ENCODE measurements at regions not wholly inside any gene's neighbourhood (a gene's known extent, or its start where the extent isn't known, plus 50 kb on each side); places are given as distances from the start of the nearest gene placed in this dataset.

GRCh38 chr4:108383157-108383556 is 214.4 kb upstream of the LEF1 start:
- ChIA-PET CTCF (no interaction called here), POLR2A (no interaction called here)
- H3K27ac Mint-ChIP-seq, result no peak overlapping the region
- H3K27me3 Mint-ChIP-seq, result peaks cover 30% of the 10 kb centered on the region
- intact Hi-C loops (cut with micrococcal nuclease), result no loop called here
- Histone ChIP-seq H3K36me3 (replicated peaks in 1 of 2; ENCODE audit: control extremely low read depth in 1 of 2, control insufficient read depth in 1 of 2, extremely low read depth in 1 of 2, insufficient read depth in 2 of 2, low read length in 1 of 2) (no peaks in the 10 kb centered on the region), H3K9me3 (ENCODE audit: control extremely low read depth in 1 of 3, control insufficient read depth in 2 of 3, insufficient read depth in 1 of 3, low read length in 2 of 3) (peaks cover 0 to 1% (median 0%) of the 10 kb centered on the region in 3 donors), H3K79me2 (ENCODE audit: control insufficient read depth, insufficient read depth, low read length) (no peaks in the 10 kb centered on the region), H3K4me3 (ENCODE audit: control extremely low read depth in 1 of 5, extremely low read depth in 1 of 5, insufficient read depth in 1 of 5, low read depth in 2 of 5, low read length in 4 of 5) (no peak overlapping the region), H3K4me1 (ENCODE audit: control insufficient read depth in 2 of 2, insufficient read depth in 2 of 2, low read length in 2 of 2) (peaks cover 5 to 8% of the 10 kb centered on the region in 2 donors), H3K4me2 (replicated peaks; ENCODE audit: low read depth, low read length, poor library complexity, severe bottlenecking) (no peak overlapping the region), H3K27me3 (replicated peaks in 1 of 4; ENCODE audit: control extremely low read depth in 1 of 4, control insufficient read depth in 3 of 4, insufficient read depth in 4 of 4, low read length in 3 of 4) (peaks cover 0 to 4% (median 1%) of the 10 kb centered on the region in 4 experiments), H4K20me1 (ENCODE audit: control insufficient read depth, insufficient read depth, low read length, poor library complexity, severe bottlenecking) (no peaks in the 10 kb centered on the region), H3K27ac (ENCODE audit: low read length in 2 of 2) (no peak overlapping the region), H3K9ac (ENCODE audit: low read length) (no peak overlapping the region), H2AFZ (ENCODE audit: insufficient read depth, low read depth, low read length, poor library complexity, severe bottlenecking) (no peak overlapping the region)
- DNase-seq (no peak), ATAC-seq (ENCODE audit: low read depth) (no peak)
- 90% methylated on average over 1 of the region's 4 CpGs for WGBS (ENCODE audit: insufficient coverage)
- no peaks in the 10 kb centered on the region for H3K9me3 Mint-ChIP-seq (ENCODE audit: insufficient read depth)
- TF ChIP-seq EZH2 (IDR thresholded peaks at IDR 0.05; ENCODE audit: borderline replicate concordance, insufficient read depth, low read depth, low read length, poor library complexity, severe bottlenecking), result no peak
- TF ChIP-seq, protein P1, sequence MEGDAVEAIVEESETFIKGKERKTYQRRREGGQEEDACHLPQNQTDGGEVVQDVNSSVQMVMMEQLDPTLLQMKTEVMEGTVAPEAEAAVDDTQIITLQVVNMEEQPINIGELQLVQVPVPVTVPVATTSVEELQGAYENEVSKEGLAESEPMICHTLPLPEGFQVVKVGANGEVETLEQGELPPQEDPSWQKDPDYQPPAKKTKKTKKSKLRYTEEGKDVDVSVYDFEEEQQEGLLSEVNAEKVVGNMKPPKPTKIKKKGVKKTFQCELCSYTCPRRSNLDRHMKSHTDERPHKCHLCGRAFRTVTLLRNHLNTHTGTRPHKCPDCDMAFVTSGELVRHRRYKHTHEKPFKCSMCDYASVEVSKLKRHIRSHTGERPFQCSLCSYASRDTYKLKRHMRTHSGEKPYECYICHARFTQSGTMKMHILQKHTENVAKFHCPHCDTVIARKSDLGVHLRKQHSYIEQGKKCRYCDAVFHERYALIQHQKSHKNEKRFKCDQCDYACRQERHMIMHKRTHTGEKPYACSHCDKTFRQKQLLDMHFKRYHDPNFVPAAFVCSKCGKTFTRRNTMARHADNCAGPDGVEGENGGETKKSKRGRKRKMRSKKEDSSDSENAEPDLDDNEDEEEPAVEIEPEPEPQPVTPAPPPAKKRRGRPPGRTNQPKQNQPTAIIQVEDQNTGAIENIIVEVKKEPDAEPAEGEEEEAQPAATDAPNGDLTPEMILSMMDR (IDR thresholded peaks at IDR 0.05), result no peak
- H3K4me1 Mint-ChIP-seq, result peaks cover 8% of the 10 kb centered on the region
- H3K4me3 Mint-ChIP-seq, result no peak overlapping the region

DNA sequence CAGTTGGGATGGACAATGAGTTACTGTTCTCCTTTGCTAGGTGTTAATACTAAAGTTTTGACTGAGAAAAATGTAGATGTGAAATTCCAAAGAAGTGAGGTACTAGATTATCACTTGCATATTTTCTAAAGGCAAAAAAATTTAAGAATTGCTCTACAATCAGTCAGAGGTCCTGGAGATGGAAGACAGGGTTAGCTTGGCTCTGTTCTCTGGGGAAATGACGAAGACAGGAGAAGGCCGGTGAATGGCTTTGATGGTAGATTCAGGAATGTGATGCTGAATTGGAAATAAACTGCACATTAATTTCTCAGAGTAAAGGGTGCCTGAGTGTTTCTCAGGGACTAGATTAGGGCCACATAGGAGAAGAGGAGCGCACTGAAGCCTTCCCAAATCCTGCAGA is 214.0 kb upstream of the LEF1 start:
- Histone ChIP-seq H3K27me3 (replicated peaks in 1 of 4; ENCODE audit: control extremely low read depth in 1 of 4, control insufficient read depth in 3 of 4, insufficient read depth in 4 of 4, low read length in 3 of 4) (peaks cover 0 to 4% (median 1%) of the 10 kb centered on the region in 4 experiments), H3K4me2 (replicated peaks; ENCODE audit: low read depth, low read length, poor library complexity, severe bottlenecking) (no peak overlapping the region), H3K36me3 (replicated peaks in 1 of 2; ENCODE audit: control extremely low read depth in 1 of 2, control insufficient read depth in 1 of 2, extremely low read depth in 1 of 2, insufficient read depth in 2 of 2, low read length in 1 of 2) (no peaks in the 10 kb centered on the region), H4K20me1 (ENCODE audit: control insufficient read depth, insufficient read depth, low read length, poor library complexity, severe bottlenecking) (no peaks in the 10 kb centered on the region), H3K79me2 (ENCODE audit: control insufficient read depth, insufficient read depth, low read length) (no peaks in the 10 kb centered on the region), H3K27ac (ENCODE audit: low read length in 2 of 2) (no peak overlapping the region), H3K4me1 (ENCODE audit: control insufficient read depth in 2 of 2, insufficient read depth in 2 of 2, low read length in 2 of 2) (peaks cover 5 to 8% of the 10 kb centered on the region in 2 donors), H3K9ac (ENCODE audit: low read length) (no peak overlapping the region), H2AFZ (ENCODE audit: insufficient read depth, low read depth, low read length, poor library complexity, severe bottlenecking) (no peak overlapping the region), H3K9me3 (ENCODE audit: control extremely low read depth in 1 of 3, control insufficient read depth in 2 of 3, insufficient read depth in 1 of 3, low read length in 2 of 3) (peaks cover 0 to 1% (median 0%) of the 10 kb centered on the region in 3 donors), H3K4me3 (ENCODE audit: control extremely low read depth in 1 of 5, extremely low read depth in 1 of 5, insufficient read depth in 1 of 5, low read depth in 2 of 5, low read length in 4 of 5) (no peak overlapping the region)
- TF ChIP-seq EZH2 (IDR thresholded peaks at IDR 0.05; ENCODE audit: borderline replicate concordance, insufficient read depth, low read depth, low read length, poor library complexity, severe bottlenecking), result no peak
- TF ChIP-seq, protein P1 (IDR thresholded peaks at IDR 0.05), result no peak
- no peak overlapping the region for H3K4me3 Mint-ChIP-seq
- DNase-seq, result no peak
- no peaks in the 10 kb centered on the region for H3K9me3 Mint-ChIP-seq (ENCODE audit: insufficient read depth)
- ChIA-PET POLR2A (no interaction called here), CTCF (interaction anchor here (0.8 kb wide), 1 partner anchor 11 kb away, joined by 3 read pairs; no protein-coding TSS in a partner anchor)
- H3K27ac Mint-ChIP-seq, result no peak overlapping the region
- WGBS (ENCODE audit: insufficient coverage), result 93% methylated on average over 3 of the region's 3 CpGs
- H3K4me1 Mint-ChIP-seq, result peaks cover 8% of the 10 kb centered on the region
- peaks cover 33% of the 10 kb centered on the region for H3K27me3 Mint-ChIP-seq
- ATAC-seq (ENCODE audit: low read depth), result no peak
- intact Hi-C loops (cut with micrococcal nuclease), result no loop called here

Data from B cell (primary cell).